ENCODE measurements at regions not wholly inside any gene's neighbourhood (a gene's known extent, or its start where the extent isn't known, plus 50 kb on each side); places are given as distances from the start of the nearest gene placed in this dataset.

GRCh38 chr7:124692425-124692824, 73.2 kb downstream of the GPR37 start:
- Mint-ChIP-seq H3K36me3 (no peaks in the 10 kb centered on the region), H3K9me3 (peaks cover 4% of the 10 kb centered on the region), H3K27me3 (no peaks in the 10 kb centered on the region), H3K27ac (no peak overlapping the region), H3K4me1 (ENCODE audit: low read depth in 2 of 2) (no peaks in the 10 kb centered on the region), H3K4me3 (no peak overlapping the region)
- no peak for ATAC-seq
- DNase-seq (ENCODE audit: low spot score) = no peak

GRCh38 chr7:124690840-124691239, 74.8 kb downstream of the GPR37 start:
- DNase-seq (ENCODE audit: low spot score) = no peak
- Mint-ChIP-seq H3K36me3 (no peaks in the 10 kb centered on the region), H3K4me3 (no peak overlapping the region), H3K27me3 (no peaks in the 10 kb centered on the region), H3K9me3 (peaks cover 4% of the 10 kb centered on the region), H3K27ac (no peak overlapping the region), H3K4me1 (ENCODE audit: low read depth in 2 of 2) (no peaks in the 10 kb centered on the region)
- ATAC-seq = no peak

DNA sequence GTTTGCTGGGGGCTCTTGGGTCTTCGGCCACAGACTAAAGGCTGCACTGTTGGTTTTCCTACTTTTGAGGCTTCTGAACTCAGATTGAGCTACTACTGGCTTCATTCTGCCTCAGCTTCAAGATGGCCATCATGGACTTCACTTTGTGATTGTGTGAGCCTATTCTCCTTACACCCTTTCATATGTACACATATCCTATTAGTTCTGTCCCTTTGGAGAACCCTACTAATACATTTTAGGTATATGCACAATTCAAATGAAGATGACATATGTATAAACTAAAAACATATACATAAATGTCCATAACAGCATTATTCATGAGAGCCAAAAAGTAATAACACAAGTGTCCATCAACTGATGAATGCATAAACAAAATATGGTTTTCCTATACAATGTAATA, 75.7 kb downstream of the GPR37 start:
- no peak for ATAC-seq
- Mint-ChIP-seq H3K36me3 (no peaks in the 10 kb centered on the region), H3K9me3 (no peaks in the 10 kb centered on the region), H3K27ac (no peak overlapping the region), H3K4me1 (ENCODE audit: low read depth in 2 of 2) (no peaks in the 10 kb centered on the region), H3K4me3 (no peak overlapping the region), H3K27me3 (no peaks in the 10 kb centered on the region)
- no peak for DNase-seq (ENCODE audit: low spot score)

GRCh38 chr7:124689523-124689922, 76.1 kb downstream of the GPR37 start:
- no peak for ATAC-seq
- no peak overlapping the region for H3K4me3 Mint-ChIP-seq
- H3K9me3 Mint-ChIP-seq = no peaks in the 10 kb centered on the region
- H3K36me3 Mint-ChIP-seq = no peaks in the 10 kb centered on the region
- H3K27ac Mint-ChIP-seq = no peak overlapping the region
- DNase-seq (ENCODE audit: low spot score) = no peak
- H3K4me1 Mint-ChIP-seq (ENCODE audit: low read depth in 2 of 2) = no peaks in the 10 kb centered on the region
- H3K27me3 Mint-ChIP-seq = no peaks in the 10 kb centered on the region

- DNase-seq (ENCODE audit: low spot score) = no peak
- no peak overlapping the region for H3K27ac Mint-ChIP-seq
- no peaks in the 10 kb centered on the region for H3K36me3 Mint-ChIP-seq
- H3K9me3 Mint-ChIP-seq = no peaks in the 10 kb centered on the region
- no peaks in the 10 kb centered on the region for H3K4me1 Mint-ChIP-seq (ENCODE audit: low read depth in 2 of 2)
- ATAC-seq = no peak
- no peaks in the 10 kb centered on the region for H3K27me3 Mint-ChIP-seq
- no peak overlapping the region for H3K4me3 Mint-ChIP-seq
Measured at GRCh38 chr7:124688991-124689390, 76.6 kb downstream of the GPR37 start.

- Mint-ChIP-seq H3K36me3 (no peaks in the 10 kb centered on the region), H3K27me3 (no peaks in the 10 kb centered on the region), H3K4me1 (ENCODE audit: low read depth in 2 of 2) (no peaks in the 10 kb centered on the region), H3K9me3 (peaks cover 4% of the 10 kb centered on the region), H3K4me3 (no peak overlapping the region), H3K27ac (no peak overlapping the region)
- no peak for DNase-seq (ENCODE audit: low spot score)
- ATAC-seq = no peak
Measured at GRCh38 chr7:124686543-124687171, 78.9 kb downstream of the GPR37 start.

- Mint-ChIP-seq H3K27me3 (no peaks in the 10 kb centered on the region), H3K4me1 (ENCODE audit: low read depth in 2 of 2) (no peaks in the 10 kb centered on the region), H3K9me3 (peaks cover 4% of the 10 kb centered on the region), H3K4me3 (no peak overlapping the region), H3K27ac (no peak overlapping the region), H3K36me3 (no peaks in the 10 kb centered on the region)
- DNase-seq (ENCODE audit: low spot score) = no peak
- no peak for ATAC-seq
Measured at GRCh38 chr7:124681946-124682345, 83.6 kb downstream of the GPR37 start.

DNA sequence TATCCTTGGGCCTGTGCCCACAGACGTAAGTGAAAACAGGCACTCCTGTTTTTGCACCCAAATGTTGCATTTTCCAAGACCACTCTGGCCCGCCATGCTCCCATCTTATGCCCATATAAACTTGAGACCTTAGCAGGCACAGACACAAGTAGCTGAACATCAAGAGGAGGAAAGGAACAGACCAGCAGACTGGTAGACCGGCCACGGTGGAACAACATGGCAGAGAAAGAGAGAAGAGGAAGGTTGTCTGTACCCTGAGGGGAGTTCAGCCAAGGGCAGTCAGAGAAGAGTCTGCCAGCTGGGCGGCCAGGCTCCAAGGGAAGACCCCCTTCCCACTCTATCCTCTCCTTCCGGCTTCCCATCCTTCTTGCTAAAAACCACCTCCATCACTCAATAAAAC, 85.3 kb downstream of the GPR37 start:
- ATAC-seq = no peak
- H3K36me3 Mint-ChIP-seq = no peaks in the 10 kb centered on the region
- H3K4me1 Mint-ChIP-seq (ENCODE audit: low read depth in 2 of 2) = no peaks in the 10 kb centered on the region
- DNase-seq (ENCODE audit: low spot score) = no peak
- H3K27ac Mint-ChIP-seq = no peak overlapping the region
- peaks cover 4% of the 10 kb centered on the region for H3K9me3 Mint-ChIP-seq
- H3K27me3 Mint-ChIP-seq = no peaks in the 10 kb centered on the region
- no peak overlapping the region for H3K4me3 Mint-ChIP-seq

DNA sequence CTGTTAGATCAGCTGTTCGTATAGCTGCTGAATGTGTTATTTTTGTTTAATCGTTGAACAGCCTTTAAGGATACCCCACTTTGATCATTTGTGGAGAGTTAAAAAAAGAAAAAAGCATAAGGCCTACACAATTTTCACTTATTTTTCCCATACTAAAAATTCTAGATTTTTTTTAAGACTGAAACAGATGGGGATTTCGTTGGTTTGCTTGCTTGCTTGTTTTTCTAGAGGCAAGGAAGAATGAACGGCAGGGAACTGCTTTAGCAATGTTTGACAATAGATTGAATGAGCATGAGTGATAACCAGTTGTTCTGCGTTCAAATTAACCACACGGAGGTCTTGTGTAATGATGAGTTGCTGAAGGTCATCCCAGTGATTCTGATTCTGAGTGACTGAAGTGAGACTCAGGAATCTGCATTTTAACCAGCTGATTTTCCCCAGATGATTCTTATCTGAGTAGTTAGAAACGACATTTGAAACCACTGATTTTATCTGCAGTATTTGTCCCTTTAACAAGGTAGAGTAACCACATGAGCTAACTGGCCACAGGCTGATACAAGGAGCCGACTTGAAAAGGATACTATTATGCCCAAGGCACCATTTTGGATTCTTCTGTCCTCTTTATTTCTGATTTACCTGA, 85.9 kb downstream of the GPR37 start:
- no peak for ATAC-seq
- no peak for DNase-seq (ENCODE audit: low spot score)
- no peak overlapping the region for H3K27ac Mint-ChIP-seq
- no peaks in the 10 kb centered on the region for H3K4me1 Mint-ChIP-seq (ENCODE audit: low read depth in 2 of 2)
- peaks cover 4% of the 10 kb centered on the region for H3K9me3 Mint-ChIP-seq
- H3K36me3 Mint-ChIP-seq = no peaks in the 10 kb centered on the region
- H3K4me3 Mint-ChIP-seq = no peak overlapping the region
- H3K27me3 Mint-ChIP-seq = no peaks in the 10 kb centered on the region

GRCh38 chr7:124679146-124679545, 86.4 kb downstream of the GPR37 start:
- Mint-ChIP-seq H3K36me3 (no peaks in the 10 kb centered on the region), H3K4me3 (no peak overlapping the region), H3K4me1 (ENCODE audit: low read depth in 2 of 2) (no peaks in the 10 kb centered on the region), H3K27me3 (no peaks in the 10 kb centered on the region), H3K27ac (no peak overlapping the region), H3K9me3 (peaks cover 4% of the 10 kb centered on the region)
- DNase-seq (ENCODE audit: low spot score) (no peak), ATAC-seq (no peak)

DNA sequence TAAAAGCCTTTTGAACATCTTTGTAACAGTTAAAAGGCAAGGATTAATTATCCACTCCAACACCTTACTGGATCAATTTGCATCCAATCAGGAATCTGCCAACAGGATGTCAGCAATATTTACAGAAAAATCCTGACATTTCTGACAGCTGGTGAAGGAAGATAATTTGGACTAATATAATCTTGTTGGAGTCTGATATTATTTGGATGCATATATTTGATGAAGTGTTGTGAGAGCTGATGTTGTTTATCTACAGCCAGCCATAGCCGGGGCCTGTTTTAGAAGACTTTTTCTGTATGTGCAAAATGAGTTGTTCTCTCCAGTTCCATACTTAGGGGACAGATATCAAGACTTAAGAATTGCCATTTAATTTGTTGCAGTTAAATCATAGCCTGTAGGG, 91.1 kb downstream of the GPR37 start:
- ATAC-seq = no peak
- H3K9me3 Mint-ChIP-seq = peaks cover 5% of the 10 kb centered on the region
- no peaks in the 10 kb centered on the region for H3K27me3 Mint-ChIP-seq

GRCh38 chr7:124672011-124672410, 93.6 kb downstream of the GPR37 start:
- Mint-ChIP-seq H3K36me3 (no peaks in the 10 kb centered on the region), H3K4me3 (no peak overlapping the region), H3K9me3 (peaks cover 5% of the 10 kb centered on the region), H3K27me3 (no peaks in the 10 kb centered on the region), H3K4me1 (ENCODE audit: low read depth in 2 of 2) (no peaks in the 10 kb centered on the region), H3K27ac (no peak overlapping the region)
- no peak for DNase-seq (ENCODE audit: low spot score)
- ATAC-seq = no peak

More for the DNA sequence above, 91.1 kb downstream of the GPR37 start:
- Mint-ChIP-seq H3K27ac (no peak overlapping the region), H3K36me3 (no peaks in the 10 kb centered on the region), H3K4me1 (ENCODE audit: low read depth in 2 of 2) (no peaks in the 10 kb centered on the region), H3K4me3 (no peak overlapping the region)
- DNase-seq (ENCODE audit: low spot score) = no peak

GRCh38 chr7:124667312-124668153, 98.1 kb downstream of the GPR37 start:
- no peaks in the 10 kb centered on the region for H3K4me1 Mint-ChIP-seq (ENCODE audit: low read depth in 2 of 2)
- ATAC-seq (no peak), DNase-seq (ENCODE audit: low spot score) (no peak)
- no peaks in the 10 kb centered on the region for H3K36me3 Mint-ChIP-seq
- H3K27ac Mint-ChIP-seq = no peak overlapping the region
- no peak overlapping the region for H3K4me3 Mint-ChIP-seq
- H3K27me3 Mint-ChIP-seq = no peaks in the 10 kb centered on the region
- peaks cover 8% of the 10 kb centered on the region for H3K9me3 Mint-ChIP-seq

DNA sequence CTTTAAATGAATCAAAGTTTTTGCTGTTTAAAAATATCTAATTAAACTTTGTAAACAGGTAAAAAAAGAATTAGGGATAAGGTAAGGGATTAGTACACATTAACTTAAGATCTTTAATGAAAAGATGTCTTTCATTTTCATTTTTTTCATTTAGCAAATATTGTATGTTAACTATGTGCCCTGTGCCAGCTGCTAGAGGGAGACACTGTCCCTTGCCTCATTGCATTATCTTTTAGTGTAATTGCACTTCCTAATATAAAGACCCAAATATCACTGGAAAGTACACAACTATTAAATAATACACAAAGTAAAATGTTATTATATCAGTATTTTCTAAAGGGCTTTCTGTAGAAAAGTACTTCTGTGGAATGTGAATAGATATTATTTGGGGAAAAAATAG, 102.7 kb downstream of the GPR37 start:
- Mint-ChIP-seq H3K27me3 (no peaks in the 10 kb centered on the region), H3K36me3 (no peaks in the 10 kb centered on the region), H3K4me1 (ENCODE audit: low read depth in 2 of 2) (no peaks in the 10 kb centered on the region), H3K4me3 (no peak overlapping the region), H3K9me3 (peaks cover 3% of the 10 kb centered on the region), H3K27ac (no peak overlapping the region)
- no peak for ATAC-seq
- DNase-seq (ENCODE audit: low spot score) = no peak

All from natural killer cell treated with Interleukin-12 subunit alpha and Interleukin-12 subunit beta and Interleukin-15 and Interleukin-18, amount 100 ng/mL, for 72 hours (primary cell).